ENCODE measurements at regions not wholly inside any gene's neighbourhood (a gene's known extent, or its start where the extent isn't known, plus 50 kb on each side); places are given as distances from the start of the nearest gene placed in this dataset.

DNA sequence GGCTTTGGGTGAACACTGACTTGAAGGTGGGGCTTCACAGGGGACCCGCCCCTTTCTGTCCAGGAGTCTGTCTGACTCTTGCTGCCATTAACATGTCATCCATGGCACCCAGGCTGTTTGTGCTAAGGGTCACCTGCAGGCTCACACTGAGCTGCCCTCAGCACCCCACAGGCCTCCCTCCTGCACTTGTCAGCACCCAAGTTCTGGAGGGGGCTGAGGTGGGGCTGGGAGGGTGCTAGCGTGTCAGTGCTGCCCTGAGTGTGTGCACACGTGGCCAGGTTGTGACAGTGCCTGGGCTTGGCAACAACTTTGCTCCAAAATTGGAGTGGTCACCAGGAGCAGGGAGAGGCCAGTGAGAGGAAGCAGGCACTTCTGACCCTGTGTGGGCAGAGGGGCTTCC, 963.2 kb downstream of the TRHDE start:
- no peak for DNase-seq
- TF ChIP-seq GATA1 (IDR thresholded peaks at IDR 0.05; ENCODE audit: low read depth, low read length): no peak
- no peak for TF ChIP-seq POLR2A (IDR thresholded peaks at IDR 0.05; ENCODE audit: low read length)

DNA sequence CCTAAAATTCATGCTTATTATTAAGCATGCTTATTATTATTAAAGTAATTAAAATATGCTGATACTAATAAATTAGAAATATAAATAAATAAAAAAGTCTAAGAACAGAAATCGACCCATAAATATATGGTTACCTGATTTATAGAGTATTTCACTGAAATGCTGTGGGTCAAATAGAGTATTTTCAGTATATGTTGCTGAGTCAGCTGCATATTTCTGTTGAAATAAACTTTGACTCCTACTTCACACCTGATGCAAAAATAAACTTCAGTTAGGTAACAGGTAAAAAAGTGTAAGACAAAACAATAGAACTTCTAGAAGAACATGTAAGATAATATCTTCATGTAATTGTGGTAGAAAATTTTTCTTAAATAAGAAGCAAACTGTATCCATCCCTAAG, 967.9 kb downstream of the TRHDE start:
- no peak for TF ChIP-seq GATA1 (IDR thresholded peaks at IDR 0.05; ENCODE audit: low read depth, low read length)
- TF ChIP-seq POLR2A (IDR thresholded peaks at IDR 0.05; ENCODE audit: low read length): no peak
- DNase-seq: no peak

DNA sequence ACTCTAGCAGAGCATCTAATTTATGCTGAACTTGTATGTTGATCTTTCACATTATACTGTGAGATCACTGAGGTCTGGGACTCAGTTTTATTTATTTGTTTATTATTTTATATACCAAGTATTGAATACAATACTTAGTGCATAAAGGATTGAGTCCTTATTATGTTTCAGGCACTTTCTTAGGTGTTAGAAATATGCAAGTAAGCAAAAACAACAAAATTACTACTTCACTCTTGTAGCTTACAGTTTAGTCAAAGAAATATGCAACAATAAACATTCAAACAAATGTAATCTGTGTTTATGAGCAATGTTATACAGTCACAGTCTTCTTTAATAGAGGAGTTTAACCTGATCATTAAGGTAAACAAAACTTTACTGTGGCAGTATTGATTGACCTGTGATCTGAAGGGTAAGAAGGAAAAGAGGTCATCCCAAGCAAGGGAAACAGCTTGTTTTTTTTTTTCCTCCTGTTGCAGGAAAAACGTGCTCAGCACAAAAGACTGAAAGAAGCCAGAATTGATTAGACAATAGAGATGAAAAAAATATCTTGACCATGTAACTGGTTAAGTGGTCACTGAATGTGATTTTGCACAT, 990.7 kb downstream of the TRHDE start:
- TF ChIP-seq POLR2A (IDR thresholded peaks at IDR 0.05; ENCODE audit: low read length) (no peak), GATA1 (IDR thresholded peaks at IDR 0.05; ENCODE audit: low read depth, low read length) (no peak)
- DNase-seq: no peak

DNA sequence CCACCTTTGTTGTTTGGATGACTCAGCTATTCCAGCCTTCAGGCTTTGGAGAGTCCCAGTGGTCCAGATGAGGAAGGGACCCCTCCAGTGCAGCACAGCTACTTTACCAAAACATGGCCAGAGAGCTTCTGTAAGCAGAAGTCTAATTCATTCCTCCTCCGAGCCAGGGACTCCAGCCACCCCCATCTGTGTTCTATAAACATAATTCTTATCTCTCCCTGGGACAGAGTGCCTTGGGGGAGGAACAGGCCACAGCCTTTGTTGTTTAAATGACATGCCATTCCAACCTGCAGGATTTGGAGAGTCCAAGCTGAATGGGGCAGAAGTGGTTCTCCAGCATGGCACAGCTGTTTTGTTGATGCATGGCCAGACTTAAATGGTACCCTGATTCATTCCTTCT, 994.0 kb downstream of the TRHDE start:
- no peak for DNase-seq
- TF ChIP-seq POLR2A (IDR thresholded peaks at IDR 0.05; ENCODE audit: low read length) (no peak), GATA1 (IDR thresholded peaks at IDR 0.05; ENCODE audit: low read depth, low read length) (no peak)

DNA sequence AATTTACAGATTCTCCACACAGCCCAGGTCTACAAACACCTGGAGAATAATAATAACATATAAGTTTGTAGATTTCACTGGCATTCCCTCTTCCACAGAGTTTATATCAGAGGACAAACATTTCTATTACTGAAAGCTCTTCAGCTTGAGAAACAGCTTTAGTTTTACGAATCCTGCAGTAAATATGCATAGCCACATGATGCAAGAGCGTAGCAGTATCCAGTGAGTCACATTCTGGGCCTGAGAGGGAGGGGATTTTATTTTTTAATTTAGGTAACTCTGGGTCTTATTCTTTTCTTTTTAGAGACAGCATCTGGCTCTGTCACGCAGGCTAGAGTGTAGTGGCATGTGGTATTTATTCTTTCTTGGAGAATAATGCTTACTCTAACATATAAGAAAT, 1002.8 kb downstream of the TRHDE start:
- TF ChIP-seq GATA1 (IDR thresholded peaks at IDR 0.05; ENCODE audit: low read depth, low read length) (no peak), POLR2A (IDR thresholded peaks at IDR 0.05; ENCODE audit: low read length) (no peak)
- no peak for DNase-seq

DNA sequence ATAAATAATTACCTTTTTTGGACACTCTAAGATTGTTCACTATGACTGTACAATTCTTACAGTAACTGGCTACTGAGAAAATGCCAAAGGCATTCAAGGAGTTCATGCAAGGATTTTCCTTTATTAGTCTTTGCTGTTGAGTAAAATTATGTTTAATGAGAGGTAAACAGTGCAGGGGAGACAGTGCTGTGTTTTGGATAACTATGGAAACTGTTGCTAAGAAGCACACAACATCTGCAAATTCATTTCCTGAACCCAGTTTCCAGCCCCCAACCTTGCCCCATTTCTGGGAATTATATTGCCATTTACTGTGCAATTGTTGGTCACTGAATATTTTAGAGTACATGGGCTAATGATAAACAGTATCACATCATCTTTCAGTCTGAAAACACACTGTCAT, 1005.8 kb downstream of the TRHDE start:
- TF ChIP-seq GATA1 (IDR thresholded peaks at IDR 0.05; ENCODE audit: low read depth, low read length) (no peak), POLR2A (IDR thresholded peaks at IDR 0.05; ENCODE audit: low read length) (no peak)
- no peak for DNase-seq

DNA sequence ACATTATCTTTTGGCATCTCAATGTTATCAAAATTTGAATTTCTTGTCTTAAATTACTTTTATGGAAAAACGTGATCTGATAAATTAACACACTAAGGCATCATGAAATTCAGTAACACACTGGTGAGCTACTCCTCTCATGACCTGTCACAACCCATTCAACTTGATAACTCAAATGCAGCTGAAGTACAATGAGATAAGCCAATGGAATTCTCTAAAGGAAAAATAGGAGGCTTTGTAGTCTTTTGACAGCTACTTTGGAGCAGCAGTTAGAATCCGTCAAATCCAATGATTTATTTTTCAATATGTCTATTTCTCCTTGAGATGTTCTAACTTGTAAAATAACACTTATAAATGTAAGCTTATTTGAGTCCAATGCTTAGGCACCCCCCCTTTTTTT, 1029.4 kb downstream of the TRHDE start:
- DNase-seq: no peak
- TF ChIP-seq GATA1 (IDR thresholded peaks at IDR 0.05; ENCODE audit: low read depth, low read length) (no peak), POLR2A (IDR thresholded peaks at IDR 0.05; ENCODE audit: low read length) (no peak)

DNA sequence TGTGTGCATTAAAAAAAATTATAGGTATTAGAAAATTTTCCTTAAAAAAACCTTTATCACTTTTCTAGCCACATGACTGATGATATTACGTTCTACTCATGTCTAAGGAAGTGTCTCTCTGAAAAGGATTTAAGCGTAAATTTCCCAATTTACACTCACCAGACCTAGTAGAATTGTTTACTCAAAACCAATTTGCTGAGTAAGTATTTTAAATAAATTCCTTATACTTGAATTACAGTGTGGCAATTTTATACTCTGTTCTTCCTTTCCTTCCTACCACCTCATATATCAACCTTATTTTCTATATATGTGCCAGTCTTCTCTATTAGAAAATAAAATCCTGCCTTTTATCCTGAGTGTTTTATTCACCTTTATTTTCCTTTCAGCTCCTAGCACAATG, 1035.1 kb downstream of the TRHDE start:
- TF ChIP-seq GATA1 (IDR thresholded peaks at IDR 0.05; ENCODE audit: low read depth, low read length) (no peak), POLR2A (IDR thresholded peaks at IDR 0.05; ENCODE audit: low read length) (no peak)
- DNase-seq: no peak

DNA sequence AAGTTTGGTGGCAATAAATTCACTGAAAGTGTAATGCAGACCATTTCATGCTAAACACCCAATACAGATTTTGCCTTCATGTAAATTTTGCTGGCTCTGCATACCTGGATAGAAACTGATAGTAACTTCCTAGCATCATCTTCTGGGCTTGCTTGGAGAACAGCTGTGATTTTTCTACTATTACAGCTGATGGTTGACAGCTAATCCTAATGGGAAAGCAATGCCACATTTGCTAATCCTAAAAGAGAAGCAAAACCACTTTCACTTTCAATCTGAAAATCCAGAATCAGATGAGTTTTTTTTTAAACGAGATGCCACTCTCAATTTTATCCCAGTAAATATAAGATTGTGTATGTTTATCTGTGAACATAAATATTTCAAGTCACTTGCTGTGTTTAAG, 1035.9 kb downstream of the TRHDE start:
- DNase-seq: no peak
- TF ChIP-seq POLR2A (IDR thresholded peaks at IDR 0.05; ENCODE audit: low read length) (no peak), GATA1 (IDR thresholded peaks at IDR 0.05; ENCODE audit: low read depth, low read length) (no peak)

DNA sequence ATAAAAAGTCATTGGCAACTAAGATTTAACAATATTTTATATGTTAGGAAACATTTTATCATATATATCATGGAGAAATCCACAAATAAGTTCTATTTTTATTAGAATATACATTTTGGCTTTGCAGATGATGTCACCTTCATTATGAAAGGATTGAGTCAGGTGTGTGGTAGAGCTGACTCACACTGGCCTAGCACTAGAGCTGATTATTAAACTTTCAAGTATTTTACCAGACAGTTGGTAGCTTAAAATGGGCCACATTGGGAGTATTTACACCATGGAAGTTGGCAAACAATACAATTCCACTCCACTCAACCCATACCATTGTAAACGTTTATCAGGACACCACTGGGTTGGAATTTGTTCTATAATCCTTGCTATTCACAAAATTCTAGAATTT, 1036.6 kb downstream of the TRHDE start:
- no peak for DNase-seq
- TF ChIP-seq GATA1 (IDR thresholded peaks at IDR 0.05; ENCODE audit: low read depth, low read length) (no peak), POLR2A (IDR thresholded peaks at IDR 0.05; ENCODE audit: low read length) (no peak)

DNA sequence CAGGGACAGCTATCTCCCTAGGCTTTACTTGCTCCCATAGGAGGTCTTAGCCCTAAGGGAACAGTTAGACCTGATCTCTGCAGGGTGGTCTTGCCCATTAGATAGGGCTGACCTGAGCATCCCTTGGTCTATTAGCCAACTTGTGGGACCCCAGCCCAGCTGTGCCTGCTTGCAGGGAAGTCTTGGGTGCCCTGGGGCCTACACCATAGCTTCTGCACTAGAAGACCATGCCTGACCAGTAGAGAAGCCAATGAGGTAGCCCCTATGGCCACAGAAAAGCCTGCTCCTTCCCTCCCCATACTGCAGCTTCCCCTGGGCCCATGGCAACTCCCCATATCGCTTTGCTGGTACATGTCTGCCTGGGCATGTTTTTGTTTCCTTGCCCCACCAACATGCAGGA, 1049.1 kb downstream of the TRHDE start:
- TF ChIP-seq GATA1 (IDR thresholded peaks at IDR 0.05; ENCODE audit: low read depth, low read length) (no peak), POLR2A (IDR thresholded peaks at IDR 0.05; ENCODE audit: low read length) (no peak)

DNA sequence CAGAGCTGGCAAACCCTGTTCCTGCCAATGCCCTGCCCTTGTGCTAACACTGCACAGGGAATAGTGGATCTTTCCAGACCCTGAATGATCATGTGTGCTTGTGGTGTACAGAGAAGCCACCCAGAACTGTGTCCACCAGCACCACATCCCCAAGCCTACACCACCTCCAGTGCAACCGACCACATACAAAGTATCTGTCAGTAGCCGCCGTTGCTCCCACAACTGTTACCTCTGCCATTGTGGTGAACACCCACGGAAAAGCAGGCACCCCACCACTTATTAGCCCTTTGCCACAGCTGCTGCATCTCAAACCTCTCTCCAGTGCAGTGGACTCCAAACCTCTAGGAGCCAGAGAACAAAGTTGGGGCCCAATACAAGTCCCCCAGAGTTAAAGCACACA, 1049.6 kb downstream of the TRHDE start:
- no peak for TF ChIP-seq GATA1 (IDR thresholded peaks at IDR 0.05; ENCODE audit: low read depth, low read length)
- no peak for TF ChIP-seq POLR2A (IDR thresholded peaks at IDR 0.05; ENCODE audit: low read length)
- no peak for DNase-seq

More for the DNA sequence above, 1049.1 kb downstream of the TRHDE start:
- DNase-seq: no peak

DNA sequence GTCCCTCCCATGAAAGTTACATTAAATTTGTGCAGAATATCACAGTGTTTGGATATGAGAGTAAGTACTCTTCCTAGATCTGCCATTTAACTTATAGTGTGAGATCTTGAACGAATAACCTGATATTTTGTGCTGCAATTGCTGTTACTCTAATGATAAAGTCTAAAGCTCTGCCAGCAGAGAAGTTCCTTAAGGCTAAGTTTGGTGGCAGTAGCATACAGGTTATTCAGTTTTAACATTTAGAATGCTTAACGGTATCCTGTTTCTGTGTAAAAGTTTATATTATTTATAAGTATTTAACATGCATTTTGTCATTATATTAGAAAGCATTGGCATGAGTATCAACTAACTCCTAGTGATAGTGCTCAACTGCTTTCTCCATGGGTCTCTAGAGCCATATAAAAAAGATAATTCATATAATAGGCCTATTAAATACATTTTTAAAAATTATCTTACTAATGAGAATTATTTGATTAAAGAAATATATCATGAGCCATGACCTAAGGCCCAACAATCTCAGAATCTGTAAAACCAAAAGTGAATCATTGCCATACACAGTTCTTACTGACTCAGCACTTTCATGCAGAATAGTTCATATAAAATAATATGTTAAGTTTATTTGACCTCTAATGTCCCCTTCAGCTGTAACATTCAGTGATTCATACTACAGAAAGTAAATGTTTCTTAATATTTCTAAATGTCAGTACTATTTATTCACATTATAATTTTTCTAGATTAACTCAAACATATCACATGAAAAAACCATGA, 1058.6 kb downstream of the TRHDE start:
- no peak for DNase-seq

DNA sequence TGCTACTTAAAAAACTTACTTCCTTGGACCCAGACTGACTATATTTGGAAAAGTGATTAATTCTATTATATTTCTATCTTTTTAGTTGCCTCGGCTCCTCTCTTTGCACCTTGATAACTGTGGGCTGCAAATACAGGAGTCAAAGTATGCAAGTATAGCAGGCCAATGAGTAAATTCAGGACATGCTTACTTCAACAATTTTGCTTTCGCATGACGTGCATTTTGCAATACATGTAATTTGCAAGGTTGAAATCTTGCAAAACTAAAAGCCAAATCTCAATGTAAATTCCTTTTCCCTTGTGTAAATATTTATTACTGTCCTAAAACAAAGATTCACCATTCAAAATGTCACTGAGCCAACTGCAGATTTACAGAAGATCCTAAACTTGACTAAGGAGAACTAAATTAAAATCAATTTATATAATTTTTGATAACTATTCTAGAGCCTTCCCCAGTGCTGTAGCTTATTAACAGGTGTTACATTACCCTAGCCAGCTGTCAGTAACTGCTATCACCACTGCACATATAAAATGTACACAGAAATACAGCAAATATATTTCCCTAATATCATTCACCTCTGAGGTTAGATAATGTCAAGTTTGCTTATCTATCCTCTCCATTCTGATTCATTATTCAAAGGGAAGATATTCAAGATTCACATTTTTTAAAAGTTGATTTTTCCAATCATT, 1069.5 kb downstream of the TRHDE start:
- DNase-seq: no peak
- TF ChIP-seq GATA1 (IDR thresholded peaks at IDR 0.05; ENCODE audit: low read depth, low read length): no peak
- no peak for TF ChIP-seq POLR2A (IDR thresholded peaks at IDR 0.05; ENCODE audit: low read length)

More for the DNA sequence above, 1058.6 kb downstream of the TRHDE start:
- TF ChIP-seq GATA1 (IDR thresholded peaks at IDR 0.05; ENCODE audit: low read depth, low read length): no peak
- TF ChIP-seq POLR2A (IDR thresholded peaks at IDR 0.05; ENCODE audit: low read length): no peak

DNA sequence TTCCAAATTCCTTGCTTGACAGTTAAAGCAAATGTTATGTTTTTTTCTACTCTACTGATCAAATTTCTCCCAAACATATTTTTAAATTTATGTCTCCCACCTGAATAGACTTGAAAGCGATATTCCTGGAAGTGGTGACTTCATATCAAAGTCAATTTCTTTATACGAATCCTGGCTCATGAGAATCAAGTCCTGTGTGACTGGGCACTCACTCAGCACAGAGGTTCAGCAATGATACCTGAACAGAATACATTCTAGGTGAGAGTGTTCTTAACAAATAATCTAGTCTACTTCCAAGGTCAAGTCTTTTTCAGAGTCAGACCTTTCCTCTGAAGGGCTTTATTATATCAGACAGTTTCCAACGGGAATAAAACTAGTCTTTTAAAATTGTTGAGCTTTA, 1070.6 kb downstream of the TRHDE start:
- DNase-seq: no peak

More for the DNA sequence above, 1070.6 kb downstream of the TRHDE start:
- TF ChIP-seq POLR2A (IDR thresholded peaks at IDR 0.05; ENCODE audit: low read length): no peak

All from erythroblast (primary cell).